GM18508 (cell line): ENCODE measurements at regions not wholly inside any gene's neighbourhood (a gene's known extent, or its start where the extent isn't known, plus 50 kb on each side); places are given as distances from the start of the nearest gene placed in this dataset.
"Not testable (repeated sequence)": the region's sequence is repeated elsewhere in the genome, so short reads cannot be mapped to it uniquely, and the experiment has no call there.

ENCODE experiments used
- ATAC-seq: cut with Tn5 transposase; IDR thresholded peaks from one replicate; pipeline ENCODE4 v1.9.1; 2021; ENCODE audit warnings: moderate number of reproducible peaks; ENCODE audit not compliant: insufficient read depth, unreplicated experiment

DNA sequence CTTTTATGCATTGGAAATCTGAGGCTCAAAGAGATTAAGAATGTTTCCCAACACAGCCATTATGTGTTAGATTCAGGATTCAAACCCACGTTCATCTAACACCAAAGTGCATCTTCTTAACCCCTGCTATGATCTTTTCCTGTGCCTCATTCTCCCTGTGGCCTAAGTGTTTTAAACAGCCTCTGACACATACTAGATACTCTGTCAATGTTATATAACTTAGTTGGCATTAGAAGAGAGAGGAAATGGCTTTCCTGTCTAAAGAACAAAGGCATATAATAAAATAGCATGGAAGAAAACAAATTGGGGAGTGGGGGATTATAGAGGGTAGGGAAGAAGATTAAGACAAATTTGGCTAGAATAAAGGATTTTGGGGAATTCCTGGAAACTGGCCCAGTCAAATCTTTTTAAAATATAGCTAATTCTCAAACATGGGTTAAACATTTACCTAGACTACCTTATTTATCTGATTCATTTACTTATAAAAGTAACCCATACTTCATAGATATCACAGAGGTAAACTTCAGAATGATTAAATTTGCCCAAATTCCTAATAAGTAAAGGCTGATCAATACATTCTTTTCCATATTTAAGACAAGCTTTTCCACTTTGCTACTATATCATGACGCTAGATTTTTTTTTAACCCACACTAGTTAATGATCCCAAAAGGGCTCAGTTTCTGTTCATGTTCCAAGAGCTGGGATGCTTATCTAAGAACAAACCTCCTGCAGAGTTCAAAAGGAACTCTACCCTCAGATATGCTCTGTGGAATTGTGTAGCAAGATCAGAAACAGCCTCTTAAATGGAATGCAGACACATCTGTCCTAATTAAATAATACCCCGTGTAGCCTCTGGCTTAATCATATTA is 122.9 kb upstream of the PTPRG start:
- ATAC-seq = no peak

DNA sequence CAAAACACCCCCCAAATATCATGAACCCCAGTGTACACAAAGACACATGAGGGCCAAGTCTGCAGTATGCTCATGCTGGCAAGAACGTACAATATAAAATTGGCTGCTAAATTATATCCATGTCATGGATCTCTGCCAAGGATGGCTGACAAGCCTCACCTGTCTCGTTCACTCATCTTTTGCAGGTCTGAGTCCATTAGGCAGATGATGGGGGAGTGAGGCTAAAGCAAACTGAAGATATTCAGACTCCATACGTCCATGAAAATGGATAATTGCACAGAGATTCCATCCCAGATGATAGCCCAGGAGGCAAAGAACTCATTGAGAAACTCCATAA is 122.3 kb upstream of the PTPRG start:
- ATAC-seq = no peak

DNA sequence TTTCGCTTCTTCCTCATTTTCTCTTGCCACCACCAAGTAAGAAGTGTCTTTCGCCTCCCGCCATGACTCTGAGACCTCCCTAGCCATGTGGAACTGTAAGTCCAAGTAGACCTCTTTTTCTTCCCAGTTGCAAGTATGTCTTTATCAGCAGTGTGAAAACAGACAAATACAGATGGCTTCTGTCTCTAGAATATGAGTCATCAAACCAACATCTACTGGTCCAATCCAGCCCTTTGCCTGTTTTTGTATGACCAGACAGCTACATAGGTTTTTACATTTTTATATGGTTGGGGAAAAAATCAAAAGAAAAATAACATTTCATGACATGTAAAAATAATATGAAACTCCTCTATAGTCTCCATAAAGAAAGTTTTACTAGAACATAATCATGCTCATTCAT is 118.7 kb upstream of the PTPRG start:
- no peak for ATAC-seq

DNA sequence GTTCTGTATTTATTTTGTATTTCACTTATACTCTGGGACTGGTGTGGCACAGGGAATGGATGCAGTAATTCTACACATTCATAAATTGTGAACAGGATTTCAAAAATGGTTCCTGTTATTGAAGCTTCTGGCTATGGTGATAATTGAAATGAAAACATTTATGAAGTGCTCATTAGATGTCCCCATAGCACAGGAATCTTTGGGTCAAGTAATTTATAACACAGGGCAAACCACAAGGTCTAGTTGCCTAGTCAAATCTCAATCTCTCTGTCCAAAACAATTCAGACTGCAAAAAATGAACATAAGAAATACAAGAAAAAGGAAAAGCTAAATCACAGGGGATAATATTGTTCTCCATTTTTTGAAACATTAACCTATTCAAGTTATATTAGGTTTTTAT is 117.5 kb upstream of the PTPRG start:
- no peak for ATAC-seq

DNA sequence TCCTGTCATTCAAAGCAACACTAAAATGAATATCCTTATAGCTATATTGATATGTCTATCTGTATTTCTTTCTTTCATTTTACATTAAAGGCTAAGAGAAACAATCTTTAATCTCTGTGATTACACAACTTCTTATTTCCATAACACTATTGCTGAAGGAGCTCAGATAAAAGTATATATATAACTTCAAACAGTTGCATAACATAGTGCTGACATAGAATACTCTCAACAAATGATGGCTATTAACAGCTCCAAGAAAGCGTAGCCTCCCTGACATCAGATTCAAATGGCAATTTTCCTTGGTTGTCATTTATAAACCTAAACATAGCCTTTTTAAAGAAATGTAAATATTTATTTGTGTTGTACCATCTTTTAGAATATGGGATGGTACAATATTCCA is 116.6 kb upstream of the PTPRG start:
- ATAC-seq = no peak

DNA sequence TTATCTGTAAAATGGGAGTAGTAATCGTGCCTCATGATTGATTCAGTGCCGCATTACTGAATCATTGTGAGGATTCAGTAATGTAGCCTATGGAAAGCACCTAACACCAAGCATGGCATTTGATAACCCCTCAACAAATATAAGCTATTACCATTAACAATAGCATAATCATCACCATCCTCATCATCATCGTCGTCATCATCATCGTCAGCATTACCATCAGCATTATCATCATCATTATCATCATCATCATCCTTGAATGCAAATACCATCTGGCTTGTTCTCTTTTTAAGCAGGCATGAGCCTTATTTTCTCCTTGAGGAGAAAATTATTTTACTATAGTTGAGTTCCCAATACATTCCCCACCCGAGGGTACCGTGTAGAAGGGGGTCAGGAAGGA is 115.4 kb upstream of the PTPRG start:
- no peak for ATAC-seq

DNA sequence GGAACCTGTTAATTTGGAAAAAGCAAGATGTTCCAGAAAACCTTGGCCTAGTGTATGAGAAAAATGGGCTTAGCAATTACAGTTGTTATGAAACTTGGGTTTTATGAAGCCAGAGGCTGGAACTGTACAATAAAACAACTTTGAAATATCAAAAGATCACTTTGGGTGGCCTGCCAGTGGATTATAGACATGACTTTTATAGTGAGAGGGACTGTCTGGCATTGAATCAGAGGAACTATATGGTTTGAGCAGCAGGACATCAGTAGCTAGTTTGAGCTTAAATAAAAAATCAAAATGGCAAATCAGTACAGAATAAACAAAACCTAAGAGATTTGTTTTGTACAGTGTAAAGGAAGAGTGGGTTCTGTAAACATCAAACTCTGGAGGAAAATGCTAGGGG is 115.0 kb upstream of the PTPRG start:
- ATAC-seq = no peak

DNA sequence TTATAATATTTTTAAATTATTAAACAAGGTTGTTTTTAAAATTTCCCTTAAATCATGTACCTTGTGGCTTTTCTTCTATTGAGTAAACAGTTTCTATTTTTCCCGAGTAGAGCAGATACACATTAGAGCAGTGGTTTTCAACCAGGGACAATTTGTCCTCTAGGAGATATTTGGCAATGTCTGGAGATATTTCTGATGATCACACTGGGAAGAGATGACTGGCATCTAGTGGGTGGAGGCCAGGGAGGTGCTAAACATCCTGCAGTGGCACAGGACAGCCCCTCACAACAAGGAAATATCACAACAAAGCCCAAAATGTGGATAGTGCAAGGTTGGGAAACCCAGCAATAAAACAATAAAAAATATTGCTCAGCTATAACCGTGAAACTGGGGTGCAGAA is 113.0 kb upstream of the PTPRG start:
- ATAC-seq = no peak

DNA sequence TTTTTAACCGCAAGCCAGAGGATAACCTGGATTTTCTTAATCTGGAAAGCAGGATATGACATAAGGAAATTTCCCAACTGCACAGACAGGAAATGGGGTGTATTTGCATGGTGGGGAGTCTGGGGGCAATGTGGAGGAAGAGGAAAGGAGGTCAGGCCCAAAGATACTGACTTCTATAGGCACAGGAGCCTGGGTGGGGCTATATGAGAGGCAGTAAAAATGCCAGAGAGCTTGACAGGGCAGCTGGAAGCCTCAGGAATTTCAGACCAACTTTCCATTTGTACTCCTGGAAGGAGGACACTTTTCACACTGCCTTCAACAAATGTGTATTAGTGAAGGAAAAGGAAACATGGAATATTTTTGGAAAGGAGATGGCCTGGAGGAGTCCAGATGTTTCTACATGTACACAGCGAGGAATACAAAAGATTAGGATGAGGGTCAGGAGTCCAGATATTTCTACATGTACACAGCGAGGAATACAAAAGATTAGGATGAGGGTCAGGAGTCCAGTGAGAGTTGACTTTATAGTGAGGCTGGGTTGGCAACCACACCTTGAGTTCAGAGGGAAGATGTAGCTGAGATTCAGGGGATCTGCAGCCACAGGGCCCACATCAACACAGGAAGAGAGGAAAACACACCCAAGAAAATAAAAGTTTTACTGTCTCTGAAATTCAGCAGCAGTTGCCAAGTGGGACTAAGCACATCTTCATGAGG is 111.9 kb upstream of the PTPRG start:
- ATAC-seq = no peak

DNA sequence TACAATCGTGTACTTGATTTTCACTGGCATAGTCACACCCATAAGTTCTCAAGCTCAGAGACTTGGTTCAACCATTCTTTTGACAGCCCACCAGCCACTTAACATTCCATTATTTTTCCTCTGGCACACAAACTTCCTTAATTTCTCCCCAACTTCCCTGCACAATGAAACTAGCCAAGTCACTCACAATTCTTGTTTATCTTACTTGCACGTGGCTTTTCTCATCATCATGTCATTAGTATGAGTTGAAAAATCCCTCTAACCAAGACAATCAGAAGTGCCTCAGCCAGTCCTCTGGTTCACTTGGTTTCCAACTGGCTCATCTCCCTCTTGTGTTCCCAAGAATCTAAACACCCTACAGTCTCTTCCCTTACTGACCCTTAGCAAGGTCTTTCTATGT is 110.5 kb upstream of the PTPRG start:
- ATAC-seq = no peak

DNA sequence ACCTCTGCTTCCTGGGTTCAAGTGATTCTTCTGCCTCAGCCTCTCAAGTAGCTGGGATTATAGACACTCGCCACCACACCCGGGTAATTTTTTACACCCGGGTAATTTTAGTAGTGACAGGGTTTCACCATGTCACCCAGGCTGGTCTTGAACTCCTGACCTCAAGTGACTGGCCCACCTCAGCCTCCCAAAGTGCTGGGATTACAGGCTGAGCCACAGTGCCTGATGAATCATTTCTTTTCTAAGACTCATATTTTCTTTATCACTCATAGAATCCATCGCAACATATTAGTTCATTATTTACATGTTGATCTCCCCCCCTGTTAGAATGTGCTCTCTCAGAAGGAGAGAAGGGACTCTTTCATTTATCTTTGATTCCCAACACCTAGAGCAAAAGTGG is 109.5 kb upstream of the PTPRG start:
- ATAC-seq = no peak

DNA sequence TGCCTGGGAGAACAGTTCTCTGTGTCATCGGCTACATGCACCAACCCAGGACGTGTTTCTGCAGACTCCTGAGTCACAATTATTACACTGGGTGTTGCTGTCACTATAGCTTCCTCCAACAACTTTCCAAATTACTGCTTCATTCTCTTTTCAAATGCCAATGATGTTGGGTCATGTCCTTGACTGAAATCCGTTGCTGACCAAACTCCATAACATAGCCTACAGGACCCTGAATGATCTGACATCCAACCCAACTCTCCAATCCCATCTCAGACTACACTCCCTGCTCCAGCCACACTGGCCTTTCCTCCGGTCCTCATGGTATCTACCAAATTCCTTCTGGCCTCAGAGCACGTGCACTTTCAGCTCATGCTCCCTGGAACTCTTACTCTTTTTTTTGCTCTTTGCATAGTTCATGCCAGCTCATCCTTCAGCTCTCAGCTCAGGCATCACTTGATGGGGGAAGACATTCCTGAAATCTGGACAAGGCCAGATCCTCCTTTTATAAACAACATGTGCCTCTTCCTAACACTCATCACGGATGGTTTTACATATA is 108.8 kb upstream of the PTPRG start:
- no peak for ATAC-seq

DNA sequence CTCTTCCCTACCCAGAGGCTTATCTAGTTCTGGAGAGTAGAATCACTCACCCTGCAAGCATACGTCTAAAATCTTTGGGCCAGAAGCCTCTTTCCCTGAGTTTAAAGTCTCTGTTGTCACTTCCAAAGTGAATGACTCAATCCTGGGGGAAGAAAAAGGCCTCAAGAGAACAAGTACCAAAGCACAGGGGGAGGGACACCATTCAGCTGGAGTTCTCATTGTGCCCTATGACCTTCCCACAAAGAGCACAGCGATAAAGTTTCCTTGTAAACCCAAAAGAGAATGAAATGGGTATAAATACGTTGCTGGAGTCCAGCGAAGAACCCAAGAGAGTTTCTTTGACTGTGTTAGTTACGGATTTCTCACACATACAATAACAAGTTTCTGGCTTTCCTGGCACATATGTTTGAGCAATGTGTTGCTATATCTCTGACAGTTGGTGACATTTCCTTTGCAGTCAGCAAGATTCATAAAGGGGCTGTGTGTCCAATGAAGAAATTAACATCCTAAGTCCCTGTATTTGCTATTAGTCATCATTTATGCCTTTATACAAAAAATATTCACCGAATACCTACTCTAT is 107.3 kb upstream of the PTPRG start:
- ATAC-seq = no peak

DNA sequence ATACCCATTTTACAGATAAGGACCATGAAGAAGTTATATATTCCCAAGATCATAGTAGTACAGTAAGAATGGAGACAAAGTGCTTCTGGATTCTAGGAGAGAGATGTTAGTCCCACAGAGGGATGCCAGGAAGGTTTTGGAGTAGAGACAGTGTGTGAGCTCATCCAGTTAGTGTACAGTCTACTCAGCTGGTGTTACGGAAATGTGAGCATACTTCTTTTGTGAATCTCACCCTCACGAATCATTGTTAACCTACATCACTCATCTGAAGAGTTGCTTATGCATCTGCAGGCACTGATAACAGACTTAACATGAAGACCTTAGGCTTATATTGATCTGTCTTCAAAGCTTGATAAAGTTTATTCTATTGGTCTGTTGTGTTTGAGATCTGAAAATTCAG is 106.6 kb upstream of the PTPRG start:
- ATAC-seq = no peak

DNA sequence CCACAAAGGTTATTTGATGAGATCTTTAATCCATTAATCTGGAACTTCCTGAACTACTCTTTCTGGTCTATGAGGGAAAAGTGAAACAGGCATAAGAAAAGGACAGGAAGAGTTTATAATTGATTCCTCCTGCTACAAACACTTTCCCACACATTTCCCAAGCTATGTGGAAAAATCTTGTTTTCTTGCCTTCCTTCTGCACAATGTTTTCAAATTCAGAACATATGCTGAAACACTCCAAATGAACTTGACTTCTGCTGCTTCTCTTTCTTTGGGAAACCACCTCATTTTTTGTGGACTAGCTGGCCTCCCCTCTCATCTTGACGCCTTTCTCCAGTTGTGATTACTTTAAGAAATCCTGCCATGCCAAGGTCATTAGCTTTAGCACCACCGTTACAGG is 100.7 kb upstream of the PTPRG start:
- no peak for ATAC-seq

DNA sequence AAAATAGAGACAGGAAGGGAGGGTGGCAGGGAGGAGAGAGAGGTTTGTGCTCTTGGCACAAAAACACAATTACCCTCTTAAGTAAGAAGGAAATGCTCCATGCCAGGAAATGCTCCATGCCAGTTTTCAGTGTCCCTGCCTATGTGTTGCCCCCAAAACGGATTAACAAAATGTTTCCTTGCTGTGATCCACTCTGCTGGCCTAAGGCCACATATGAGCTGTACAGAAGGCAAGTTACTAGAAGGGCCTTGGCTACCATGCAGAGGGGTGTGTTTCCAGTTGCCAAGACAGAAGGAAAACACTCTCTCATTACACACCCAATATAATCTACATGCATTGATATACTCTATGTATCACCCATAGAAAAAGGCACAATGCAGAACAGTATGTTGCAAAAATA is 98.2 kb upstream of the PTPRG start:
- no peak for ATAC-seq

DNA sequence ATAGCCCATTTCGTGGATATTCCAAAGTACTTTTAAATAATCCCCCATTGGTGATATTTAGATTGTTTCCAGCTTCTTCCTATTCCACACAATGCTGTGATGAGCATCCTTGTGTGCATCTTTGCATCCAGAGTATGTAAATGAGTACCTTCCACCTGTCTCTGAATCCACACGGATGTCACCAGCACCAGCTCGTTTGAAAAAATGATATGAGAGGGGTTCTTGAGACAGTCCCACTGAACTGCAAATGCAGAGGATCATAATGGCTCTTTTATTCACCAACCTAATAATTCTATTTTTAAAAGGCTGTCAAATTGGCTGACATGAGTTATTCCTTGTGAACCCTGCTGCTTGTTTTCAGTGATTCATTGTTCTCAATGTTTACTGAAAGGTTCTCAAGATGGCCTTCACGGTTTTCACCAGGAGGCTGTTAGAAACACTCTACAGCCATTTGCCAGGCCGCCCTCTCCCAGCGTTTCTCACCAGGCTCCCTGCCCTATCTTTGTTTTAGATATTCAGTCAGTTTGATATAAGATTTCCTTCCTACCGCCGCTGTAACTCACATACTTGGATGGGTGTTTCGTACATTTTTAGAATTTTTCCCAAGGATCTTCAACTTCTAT is 96.7 kb upstream of the PTPRG start:
- ATAC-seq = no peak

DNA sequence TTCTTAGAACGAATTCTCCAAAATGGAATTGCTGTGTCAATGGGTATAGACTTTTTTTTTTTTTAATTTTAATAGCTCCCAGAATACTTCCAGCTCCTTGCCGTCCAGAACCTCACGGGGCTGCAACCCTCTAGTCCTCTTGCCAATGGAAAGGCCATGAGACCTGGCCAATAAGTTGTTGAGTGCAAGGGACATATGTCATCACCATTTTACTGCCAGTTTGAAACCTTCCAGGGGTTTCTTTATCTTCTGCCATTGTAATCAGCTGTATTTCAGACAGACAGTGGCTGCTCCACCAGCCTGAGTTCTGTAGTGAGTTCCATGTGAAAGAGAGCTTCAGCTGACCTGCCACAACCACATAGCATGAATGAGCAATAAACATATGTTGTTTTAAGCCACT is 95.0 kb upstream of the PTPRG start:
- ATAC-seq = no peak

DNA sequence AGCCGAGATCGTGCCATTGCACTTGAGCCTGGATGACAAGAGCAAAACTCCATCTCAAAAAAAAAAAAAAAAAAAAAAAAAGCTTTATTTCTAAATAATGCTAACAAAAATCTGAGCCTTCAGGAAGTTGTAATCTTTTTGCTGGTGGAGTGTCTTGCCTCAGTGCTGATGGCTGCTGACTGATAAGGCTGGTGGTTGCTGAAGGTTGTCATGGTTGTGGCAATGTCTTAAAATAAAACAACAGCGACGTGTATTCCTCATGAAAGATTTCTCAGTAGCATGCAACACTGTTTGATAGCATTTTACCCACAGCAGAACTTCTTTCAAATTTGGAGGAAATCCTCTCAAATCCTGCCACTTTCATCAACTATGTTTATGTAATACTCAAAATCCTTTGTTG is 77.4 kb upstream of the PTPRG start:
- ATAC-seq = no peak

DNA sequence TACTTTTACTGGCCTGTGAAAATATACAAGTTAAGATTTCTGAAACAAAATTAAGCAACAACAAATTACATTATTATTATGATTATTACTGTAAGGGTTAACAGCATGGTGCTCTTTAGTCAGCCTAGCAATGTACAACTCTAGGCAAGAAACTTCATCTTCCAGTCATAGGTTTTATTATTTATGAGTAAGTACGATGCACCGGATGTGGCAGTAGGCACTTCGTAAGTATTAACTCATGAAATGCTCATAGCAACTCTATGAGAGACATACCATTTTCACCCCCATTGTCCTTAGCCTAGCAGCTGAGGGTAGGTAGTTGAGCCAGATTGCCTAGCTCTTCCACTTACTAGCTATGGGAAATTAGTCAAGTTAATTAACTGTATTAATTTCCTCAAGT is 68.0 kb upstream of the PTPRG start:
- no peak for ATAC-seq

DNA sequence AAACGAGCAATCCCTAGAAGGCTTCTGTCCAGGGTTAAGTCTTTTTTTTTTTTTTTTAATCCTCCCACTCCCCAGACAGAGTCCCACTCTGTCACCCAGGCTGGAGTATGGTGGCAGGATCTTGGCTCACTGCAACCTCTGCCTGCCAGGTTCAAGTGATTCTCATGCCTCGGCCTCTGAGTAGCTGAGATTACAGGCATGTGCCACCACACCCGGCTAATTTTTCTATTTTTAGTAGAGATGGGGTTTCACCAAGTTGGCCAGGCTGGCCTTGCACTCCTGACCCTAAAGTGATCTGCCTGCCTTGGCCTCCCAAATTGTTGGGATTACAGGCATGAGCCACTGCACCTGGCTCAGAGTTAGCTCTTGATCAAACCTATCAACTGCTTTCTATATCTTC is 67.1 kb upstream of the PTPRG start:
- not testable (repeated sequence) for ATAC-seq
